IMR-90 (cell line): ENCODE measurements at regions not wholly inside any gene's neighbourhood (a gene's known extent, or its start where the extent isn't known, plus 50 kb on each side); places are given as distances from the start of the nearest gene placed in this dataset.

Experiments used
- ATAC-seq: fragments of 200-7000 bp; cut with Tn5 transposase; 2 replicates; pipeline ENCODE4 v1.9.1; 2020; ENCODE audit warnings: low read depth, mild to moderate bottlenecking, moderate library complexity
- BruUV-seq: library from RNA; stranded (reverse); fragments of 400-500 nt; replicated peaks from 2 replicates; lab custom pipeline; 2021; lab: Mats Ljungman, UMichigan
- CTCF ChIA-PET: fragments of 300-600 bp; formaldehyde crosslinking; extraction: SDS; loops from one replicate; lab custom pipeline; 2021; ENCODE audit warnings: antibody characterized with exemption; lab: Yijun Ruan, JAX
- POLR2A ChIA-PET: fragments of 300-600 bp; sonication (Branson Sonifier 250); formaldehyde crosslinking; loops from one replicate; lab custom pipeline; 2022; ENCODE audit warnings: antibody characterized with exemption; ENCODE audit not compliant: unreplicated experiment; lab: Charles Lee
- DNase-seq: peaks from one replicate; pipeline ENCODE4 v3.0.0; 2013
- H2AFZ ChIP-seq: replicated peaks from 2 replicates; pipeline ENCODE3; 2013; ENCODE audit warnings: low read length, mild to moderate bottlenecking; ENCODE audit not compliant: poor library complexity
- H2AK5ac ChIP-seq: 2 replicates; pipeline ENCODE4 v1.6.1; 2013; ENCODE audit warnings: low read depth, low read length, inconsistent platforms
- H2AK9ac ChIP-seq: replicated peaks from 2 replicates; pipeline ENCODE3; 2013; ENCODE audit warnings: mild to moderate bottlenecking, low read depth, low read length, moderate library complexity; ENCODE audit not compliant: poor library complexity
- H2BK120ac ChIP-seq: 2 replicates; pipeline ENCODE4 v1.6.1; 2013; ENCODE audit warnings: low read depth, low read length, inconsistent platforms
- H2BK15ac ChIP-seq: 3 replicates; pipeline ENCODE4 v1.6.1; 2013; ENCODE audit warnings: low read depth, low read length, inconsistent platforms
- H2BK20ac ChIP-seq: 2 replicates; pipeline ENCODE4 v1.6.1; 2013; ENCODE audit warnings: low read depth, mild to moderate bottlenecking, inconsistent platforms, low read length, moderate library complexity
- H2BK5ac ChIP-seq: 2 replicates; pipeline ENCODE4 v1.6.1; 2013; ENCODE audit warnings: mild to moderate bottlenecking, low read depth, low read length, inconsistent platforms; ENCODE audit not compliant: poor library complexity, severe bottlenecking
- H3K14ac ChIP-seq: replicated peaks from 2 replicates; pipeline ENCODE4 v1.6.1; 2013; ENCODE audit warnings: low read depth, low read length, inconsistent platforms
- H3K18ac ChIP-seq: 2 replicates; pipeline ENCODE4 v1.6.1; 2013; ENCODE audit warnings: low read depth, low read length, control low read depth
- H3K23ac ChIP-seq: 2 replicates; pipeline ENCODE4 v1.6.1; 2013; ENCODE audit warnings: low read depth, low read length, inconsistent platforms
- H3K27ac ChIP-seq: 2 replicates; pipeline ENCODE4 v1.5.1; 2013; ENCODE audit warnings: mild to moderate bottlenecking, control low read depth, low read length; ENCODE audit not compliant: insufficient read depth
- H3K27me3 ChIP-seq: 2 replicates; pipeline ENCODE4 v1.6.1; 2013; ENCODE audit warnings: low read length; ENCODE audit not compliant: control insufficient read depth, insufficient read depth
- H3K36me3 ChIP-seq: 2 replicates; pipeline ENCODE4 v1.6.1; 2013; ENCODE audit warnings: low read length, mixed read lengths; ENCODE audit not compliant: control insufficient read depth, insufficient read depth
- H3K4ac ChIP-seq: 2 replicates; pipeline ENCODE4 v1.6.1; 2013; ENCODE audit warnings: low read depth, low read length, inconsistent platforms
- H3K4me1 ChIP-seq: 2 replicates; pipeline ENCODE4 v1.6.1; 2013; ENCODE audit warnings: low read length, mixed read lengths; ENCODE audit not compliant: control insufficient read depth, insufficient read depth
- H3K4me2 ChIP-seq: 2 replicates; pipeline ENCODE4 v1.6.1; 2013; ENCODE audit warnings: low read depth, mild to moderate bottlenecking, control low read depth, low read length, moderate library complexity
- H3K4me3 ChIP-seq: 2 replicates; pipeline ENCODE4 v1.5.1; 2013; ENCODE audit warnings: low read depth, mild to moderate bottlenecking, control low read depth, low read length, moderate library complexity; ENCODE audit not compliant: insufficient read depth
- H3K56ac ChIP-seq: 2 replicates; pipeline ENCODE4 v1.6.1; 2013; ENCODE audit warnings: low read length, inconsistent platforms; ENCODE audit not compliant: insufficient read depth; ENCODE audit errors: extremely low read depth
- H3K79me1 ChIP-seq, 2 experiments: 2 replicates each; pipeline ENCODE4 v1.6.1; 2013; ENCODE audit warnings: low read length in 2 of 2, inconsistent platforms in 1 of 2, low read depth in 1 of 2
- H3K9ac ChIP-seq: 2 replicates; pipeline ENCODE4 v1.6.1; 2013; ENCODE audit warnings: low read depth, low read length, control low read depth
- H3K9me1 ChIP-seq: 2 replicates; pipeline ENCODE4 v1.6.1; 2013; ENCODE audit warnings: low read length, inconsistent platforms; ENCODE audit not compliant: insufficient read depth
- H3K9me3 ChIP-seq: 2 replicates; pipeline ENCODE4 v1.6.1; 2013; ENCODE audit warnings: low read length; ENCODE audit not compliant: control insufficient read depth, insufficient read depth
- H4K20me1 ChIP-seq: 2 replicates; pipeline ENCODE4 v1.6.1; 2013; ENCODE audit warnings: low read length, inconsistent platforms; ENCODE audit not compliant: insufficient read depth
- H4K5ac ChIP-seq: 2 replicates; pipeline ENCODE4 v1.6.1; 2013; ENCODE audit warnings: mild to moderate bottlenecking, low read depth, low read length, control low read depth
- H4K8ac ChIP-seq, 2 experiments: 2 replicates each; pipeline ENCODE4 v1.6.1; 2013; ENCODE audit warnings: low read depth in 2 of 2, low read length in 2 of 2, control low read depth in 1 of 2, inconsistent platforms in 1 of 2
- H4K91ac ChIP-seq: 2 replicates; pipeline ENCODE4 v1.6.1; 2013; ENCODE audit warnings: low read depth, low read length, inconsistent platforms; ENCODE audit not compliant: insufficient read depth
- BHLHE40 ChIP-seq: fragments of 150-350 bp; IDR thresholded peaks from 2 replicates; pipeline ENCODE4 v1.6.1; 2016; ENCODE audit warnings: mild to moderate bottlenecking, low read depth, low read length
- CEBPB ChIP-seq: IDR thresholded peaks from 2 replicates; pipeline ENCODE4 v1.6.1; 2012; ENCODE audit warnings: low read depth, low read length, improper control_type of control experiment
- CHD1 ChIP-seq: IDR thresholded peaks from 2 replicates; pipeline ENCODE4 v1.6.1; 2012; ENCODE audit warnings: low read depth, low read length, improper control_type of control experiment
- FOS ChIP-seq: fragments of 150-350 bp; IDR thresholded peaks from 2 replicates; pipeline ENCODE4 v1.6.1; 2016; ENCODE audit warnings: low read depth, low read length
- MAFK ChIP-seq: IDR thresholded peaks from 2 replicates; pipeline ENCODE4 v1.6.1; 2012; ENCODE audit warnings: low read depth, low read length, improper control_type of control experiment
- MAZ ChIP-seq: IDR thresholded peaks from 2 replicates; pipeline ENCODE4 v1.6.1; 2012; ENCODE audit warnings: low read depth, mild to moderate bottlenecking, low read length, improper control_type of control experiment, moderate library complexity, borderline replicate concordance
- MXI1 ChIP-seq: IDR thresholded peaks from 2 replicates; pipeline ENCODE4 v1.6.1; 2012; ENCODE audit warnings: low read depth, mild to moderate bottlenecking, low read length, moderate library complexity, borderline replicate concordance
- NFE2L2 ChIP-seq: fragments of 150-350 bp; IDR thresholded peaks from 2 replicates; pipeline ENCODE4 v1.6.1; 2016; ENCODE audit warnings: low read depth, mild to moderate bottlenecking, low read length
- POLR2A ChIP-seq: IDR thresholded peaks from 2 replicates; pipeline ENCODE4 v1.6.1; 2012; ENCODE audit warnings: mild to moderate bottlenecking, low read depth, low read length
- RAD21 ChIP-seq: IDR thresholded peaks from 2 replicates; pipeline ENCODE4 v1.6.1; 2012; ENCODE audit warnings: low read length, improper control_type of control experiment
- RCOR1 ChIP-seq: IDR thresholded peaks from 2 replicates; pipeline ENCODE4 v1.6.1; 2012; ENCODE audit warnings: mild to moderate bottlenecking, low read length, improper control_type of control experiment; ENCODE audit not compliant: insufficient replicate concordance
- RFX5 ChIP-seq: IDR thresholded peaks from 2 replicates; pipeline ENCODE4 v1.8.0; 2012; ENCODE audit warnings: low read depth, mild to moderate bottlenecking, low read length, moderate library complexity
- SMC3 ChIP-seq: fragments of 150-350 bp; IDR thresholded peaks from 2 replicates; pipeline ENCODE4 v1.6.1; 2016; ENCODE audit warnings: low read depth, mild to moderate bottlenecking, antibody characterized with exemption, low read length, moderate library complexity
- WGBS, 2 experiments: methylation state at CpG; one replicate each; pipeline versions ENCODE4 v1.1.5 to v1.1.7; 2013; ENCODE audit warnings: missing lambda C conversion rate in 2 of 2; ENCODE audit not compliant: insufficient read length in 1 of 2; ENCODE audit errors: extremely low coverage in 2 of 2; 5-methylcytosine and 5-hydroxymethylcytosine counted together
- dilution Hi-C: fragments of 300-500 bp; cut with HindIII; formaldehyde crosslinking; loops from one replicate; pipeline ENCODE4 v1.14.3; 2018; ENCODE audit warnings: low sequenced_read_pairs; ENCODE audit not compliant: unreplicated experiment
- in situ Hi-C: fragments of 300-500 bp; cut with MboI; formaldehyde crosslinking; loops from 3 replicates; pipeline ENCODE4 v1.14.3; 2019; ENCODE audit warnings: low sequenced_read_pairs, inconsistent platforms, mixed read lengths
- intact Hi-C: fragments of 100-400 bp; cut with micrococcal nuclease; formaldehyde crosslinking; loops from 2 replicates; pipeline ENCODE4 v1.10.0; 2022
- TF ChIP-seq, protein P1 (sequence below): fragments of 150-350 bp; IDR thresholded peaks from 2 replicates; pipeline ENCODE4 v1.6.1; 2016; ENCODE audit warnings: low read depth, mild to moderate bottlenecking, low read length, moderate library complexity, borderline replicate concordance
- TF ChIP-seq, protein P2 (sequence below): fragments of 150-350 bp; IDR thresholded peaks from 2 replicates; pipeline ENCODE4 v1.6.1; 2017; ENCODE audit warnings: mild to moderate bottlenecking, antibody characterized with exemption, low read length, low read depth
- TF ChIP-seq, protein P3 (sequence below): conservative IDR thresholded peaks from 2 replicates; pipeline ENCODE4 v1.5.1; 2012; ENCODE audit warnings: mild to moderate bottlenecking, low read depth, low read length, improper control_type of control experiment

DNA sequence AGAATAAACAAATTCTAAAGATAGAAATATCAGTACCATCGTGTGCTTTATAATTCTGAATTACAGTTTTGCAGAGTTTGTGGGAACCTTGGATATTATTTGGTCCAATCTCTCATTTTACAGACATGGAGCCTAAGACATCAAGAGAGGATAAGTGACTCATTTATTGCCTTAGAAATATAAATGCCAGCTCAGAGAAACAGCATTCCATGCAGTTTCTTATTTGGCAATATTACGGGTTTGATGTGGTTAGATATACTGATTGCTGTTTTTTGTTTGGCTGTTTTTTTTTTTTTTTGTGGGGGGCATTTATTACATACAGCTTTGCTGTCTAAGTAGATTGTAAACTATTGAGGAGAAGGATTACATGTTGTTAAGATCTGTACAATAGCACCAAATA, 1241.1 kb upstream of the LRRTM1 start:
- Histone ChIP-seq H3K79me1 (no peaks in the 10 kb centered on the region), H4K8ac (no peak overlapping the region), H2BK5ac (no peak overlapping the region), H2BK20ac (no peak overlapping the region), H3K9me3 (no peaks in the 10 kb centered on the region; the same call in 1 of the 2 replicates), H3K27me3 (no peaks in the 10 kb centered on the region), H4K5ac (no peak overlapping the region), H2BK15ac (no peak overlapping the region), H3K4me2 (no peak overlapping the region), H3K23ac (no peak overlapping the region), H4K20me1 (no peaks in the 10 kb centered on the region), H3K9ac (no peak overlapping the region), H3K4ac (no peak overlapping the region), H3K18ac (no peak overlapping the region), H2AK5ac (no peak overlapping the region), H2AFZ (no peak overlapping the region), H3K9me1 (no peaks in the 10 kb centered on the region), H3K4me3 (no peak overlapping the region), H3K14ac (no peak overlapping the region), H4K91ac (no peak overlapping the region), H3K27ac (no peak overlapping the region), H3K36me3 (no peaks in the 10 kb centered on the region), H3K56ac (no peak overlapping the region), H2BK120ac (no peak overlapping the region), H2AK9ac (no peak overlapping the region), H3K4me1 (no peaks in the 10 kb centered on the region)
- in situ Hi-C loops (no loop called here), intact Hi-C loops (no loop called here), dilution Hi-C loops (no loop called here)
- TF ChIP-seq BHLHE40 (no peak), RFX5 (no peak), NFE2L2 (no peak), POLR2A (no peak), RCOR1 (no peak), MXI1 (no peak), CHD1 (no peak), CEBPB (no peak), SMC3 (no peak), MAZ (no peak), FOS (no peak), MAFK (no peak), RAD21 (no peak)
- TF ChIP-seq, protein P1, sequence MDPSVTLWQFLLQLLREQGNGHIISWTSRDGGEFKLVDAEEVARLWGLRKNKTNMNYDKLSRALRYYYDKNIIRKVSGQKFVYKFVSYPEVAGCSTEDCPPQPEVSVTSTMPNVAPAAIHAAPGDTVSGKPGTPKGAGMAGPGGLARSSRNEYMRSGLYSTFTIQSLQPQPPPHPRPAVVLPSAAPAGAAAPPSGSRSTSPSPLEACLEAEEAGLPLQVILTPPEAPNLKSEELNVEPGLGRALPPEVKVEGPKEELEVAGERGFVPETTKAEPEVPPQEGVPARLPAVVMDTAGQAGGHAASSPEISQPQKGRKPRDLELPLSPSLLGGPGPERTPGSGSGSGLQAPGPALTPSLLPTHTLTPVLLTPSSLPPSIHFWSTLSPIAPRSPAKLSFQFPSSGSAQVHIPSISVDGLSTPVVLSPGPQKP, result no peak
- TF ChIP-seq, protein P2, sequence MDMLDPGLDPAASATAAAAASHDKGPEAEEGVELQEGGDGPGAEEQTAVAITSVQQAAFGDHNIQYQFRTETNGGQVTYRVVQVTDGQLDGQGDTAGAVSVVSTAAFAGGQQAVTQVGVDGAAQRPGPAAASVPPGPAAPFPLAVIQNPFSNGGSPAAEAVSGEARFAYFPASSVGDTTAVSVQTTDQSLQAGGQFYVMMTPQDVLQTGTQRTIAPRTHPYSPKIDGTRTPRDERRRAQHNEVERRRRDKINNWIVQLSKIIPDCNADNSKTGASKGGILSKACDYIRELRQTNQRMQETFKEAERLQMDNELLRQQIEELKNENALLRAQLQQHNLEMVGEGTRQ, result no peak
- TF ChIP-seq, protein P3, sequence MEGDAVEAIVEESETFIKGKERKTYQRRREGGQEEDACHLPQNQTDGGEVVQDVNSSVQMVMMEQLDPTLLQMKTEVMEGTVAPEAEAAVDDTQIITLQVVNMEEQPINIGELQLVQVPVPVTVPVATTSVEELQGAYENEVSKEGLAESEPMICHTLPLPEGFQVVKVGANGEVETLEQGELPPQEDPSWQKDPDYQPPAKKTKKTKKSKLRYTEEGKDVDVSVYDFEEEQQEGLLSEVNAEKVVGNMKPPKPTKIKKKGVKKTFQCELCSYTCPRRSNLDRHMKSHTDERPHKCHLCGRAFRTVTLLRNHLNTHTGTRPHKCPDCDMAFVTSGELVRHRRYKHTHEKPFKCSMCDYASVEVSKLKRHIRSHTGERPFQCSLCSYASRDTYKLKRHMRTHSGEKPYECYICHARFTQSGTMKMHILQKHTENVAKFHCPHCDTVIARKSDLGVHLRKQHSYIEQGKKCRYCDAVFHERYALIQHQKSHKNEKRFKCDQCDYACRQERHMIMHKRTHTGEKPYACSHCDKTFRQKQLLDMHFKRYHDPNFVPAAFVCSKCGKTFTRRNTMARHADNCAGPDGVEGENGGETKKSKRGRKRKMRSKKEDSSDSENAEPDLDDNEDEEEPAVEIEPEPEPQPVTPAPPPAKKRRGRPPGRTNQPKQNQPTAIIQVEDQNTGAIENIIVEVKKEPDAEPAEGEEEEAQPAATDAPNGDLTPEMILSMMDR, result no peak
- WGBS, 2 experiments, result no CpG with 5 or more reads among the region's 2 CpGs
- POLR2A ChIA-PET, result no interaction called here
- no peak for DNase-seq
- CTCF ChIA-PET, result no interaction called here
- ATAC-seq, result no peak
- no TSS peak for BruUV-seq
